NB4 (cell line): ENCODE measurements at regions not wholly inside any gene's neighbourhood (a gene's known extent, or its start where the extent isn't known, plus 50 kb on each side); places are given as distances from the start of the nearest gene placed in this dataset.

Experiments used
- DNase-seq: peaks from one replicate; pipeline ENCODE4 v3.0.0; 2010; ENCODE audit warnings: low read depth
- H3K4me3 ChIP-seq: one replicate; pipeline ENCODE4 v1.5.1; 2011; ENCODE audit warnings: mild to moderate bottlenecking, low read depth, low read length, moderate library complexity
- CTCF ChIP-seq: IDR thresholded peaks from one replicate; pipeline ENCODE4 v1.5.1; 2012; ENCODE audit warnings: low read depth, low read length
- MAX ChIP-seq: IDR thresholded peaks from 2 replicates; pipeline ENCODE4 v1.6.1; 2011; ENCODE audit warnings: low read depth, low read length
- MYC ChIP-seq: IDR thresholded peaks from 2 replicates; pipeline ENCODE4 v1.6.1; 2011; ENCODE audit warnings: low read depth, low read length
- POLR2A ChIP-seq: IDR thresholded peaks from 2 replicates; pipeline ENCODE4 v1.6.1; 2011; ENCODE audit warnings: mild to moderate bottlenecking; ENCODE audit not compliant: insufficient read length; ENCODE audit errors: extremely low read depth

GRCh38 chr16:65278874-65279273 lies 157.0 kb upstream of the CDH11 start:
- TF ChIP-seq MAX, result no peak
- no peak for TF ChIP-seq CTCF

GRCh38 chr16:65274566-65274965 lies 152.7 kb upstream of the CDH11 start:
- DNase-seq, result no peak
- no peak overlapping the region for H3K4me3 ChIP-seq
- TF ChIP-seq MYC (no peak), MAX (no peak), POLR2A (no peak), CTCF (no peak)

More at GRCh38 chr16:65278874-65279273, 157.0 kb upstream of the CDH11 start:
- DNase-seq, result no peak
- H3K4me3 ChIP-seq, result no peak overlapping the region

- H3K4me3 ChIP-seq, result no peak overlapping the region
- no peak for DNase-seq
- TF ChIP-seq MYC, result no peak
- TF ChIP-seq POLR2A, result no peak
- no peak for TF ChIP-seq MAX
- TF ChIP-seq CTCF, result no peak
Measured at GRCh38 chr16:65272699-65273414, 151.0 kb upstream of the CDH11 start.

GRCh38 chr16:65271996-65272395 lies 150.1 kb upstream of the CDH11 start:
- H3K4me3 ChIP-seq, result no peak overlapping the region
- TF ChIP-seq MAX, result no peak
- TF ChIP-seq CTCF, result no peak
- no peak for TF ChIP-seq MYC
- TF ChIP-seq POLR2A, result no peak
- DNase-seq, result no peak

- no peak for DNase-seq
- TF ChIP-seq POLR2A (no peak), MYC (no peak), CTCF (no peak), MAX (no peak)
- H3K4me3 ChIP-seq, result no peak overlapping the region
Measured at GRCh38 chr16:65268331-65268730, 146.5 kb upstream of the CDH11 start.

GRCh38 chr16:65263896-65264295 lies 142.0 kb upstream of the CDH11 start:
- H3K4me3 ChIP-seq, result no peak overlapping the region
- TF ChIP-seq CTCF, result no peak
- no peak for TF ChIP-seq MYC
- no peak for TF ChIP-seq MAX
- TF ChIP-seq POLR2A, result no peak
- DNase-seq, result no peak
